ENCODE measurements at regions not wholly inside any gene's neighbourhood (a gene's known extent, or its start where the extent isn't known, plus 50 kb on each side); places are given as distances from the start of the nearest gene placed in this dataset.

DNA sequence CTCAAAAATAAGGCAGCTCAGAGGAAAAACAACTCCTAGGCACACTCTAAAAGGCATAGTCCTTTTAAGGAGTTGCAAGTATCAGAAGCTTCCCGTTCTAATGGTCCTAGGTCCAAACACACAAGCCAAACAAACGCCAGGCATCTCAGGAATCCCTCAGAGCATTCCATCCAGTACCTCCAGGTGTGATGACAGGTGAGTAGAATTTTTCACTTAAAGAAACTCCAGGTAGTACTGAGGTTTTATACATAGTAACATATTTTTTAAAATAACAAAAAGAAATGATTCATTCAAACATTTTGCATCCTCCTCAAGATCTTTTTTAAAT, 1092.3 kb downstream of the TUSC7 start:
- TF ChIP-seq, protein P1, sequence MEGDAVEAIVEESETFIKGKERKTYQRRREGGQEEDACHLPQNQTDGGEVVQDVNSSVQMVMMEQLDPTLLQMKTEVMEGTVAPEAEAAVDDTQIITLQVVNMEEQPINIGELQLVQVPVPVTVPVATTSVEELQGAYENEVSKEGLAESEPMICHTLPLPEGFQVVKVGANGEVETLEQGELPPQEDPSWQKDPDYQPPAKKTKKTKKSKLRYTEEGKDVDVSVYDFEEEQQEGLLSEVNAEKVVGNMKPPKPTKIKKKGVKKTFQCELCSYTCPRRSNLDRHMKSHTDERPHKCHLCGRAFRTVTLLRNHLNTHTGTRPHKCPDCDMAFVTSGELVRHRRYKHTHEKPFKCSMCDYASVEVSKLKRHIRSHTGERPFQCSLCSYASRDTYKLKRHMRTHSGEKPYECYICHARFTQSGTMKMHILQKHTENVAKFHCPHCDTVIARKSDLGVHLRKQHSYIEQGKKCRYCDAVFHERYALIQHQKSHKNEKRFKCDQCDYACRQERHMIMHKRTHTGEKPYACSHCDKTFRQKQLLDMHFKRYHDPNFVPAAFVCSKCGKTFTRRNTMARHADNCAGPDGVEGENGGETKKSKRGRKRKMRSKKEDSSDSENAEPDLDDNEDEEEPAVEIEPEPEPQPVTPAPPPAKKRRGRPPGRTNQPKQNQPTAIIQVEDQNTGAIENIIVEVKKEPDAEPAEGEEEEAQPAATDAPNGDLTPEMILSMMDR (IDR thresholded peaks at IDR 0.05), result no peak
- TF ChIP-seq POLR2A (IDR thresholded peaks at IDR 0.05), result no peak

Measured in lower leg skin (tissue), 3 donors.